A673 (cell line): ENCODE measurements at regions not wholly inside any gene's neighbourhood (a gene's known extent, or its start where the extent isn't known, plus 50 kb on each side); places are given as distances from the start of the nearest gene placed in this dataset.
A peak's percentile ranks its signal among the peaks of the same experiment; 100 is the strongest.

Experiments used
- BruUV-seq: library from RNA; stranded (reverse); fragments of 400-500 nt; replicated peaks from 2 replicates; lab custom pipeline; 2021; lab: Mats Ljungman, UMichigan
- CTCF ChIA-PET: fragments of 300-600 bp; sonication (Branson Sonifier 250); formaldehyde crosslinking; loops from one replicate; lab custom pipeline; 2022; ENCODE audit warnings: antibody characterized with exemption; lab: Charles Lee
- POLR2A ChIA-PET: fragments of 300-600 bp; sonication (Branson Sonifier 250); formaldehyde crosslinking; loops from one replicate; lab custom pipeline; 2022; ENCODE audit warnings: antibody characterized with exemption; ENCODE audit not compliant: low non-redundant PET; lab: Charles Lee
- DNase-seq: peaks from one replicate; pipeline ENCODE4 v3.0.0-alpha.2; 2015; ENCODE audit warnings: low spot score
- H3K27ac ChIP-seq: fragments of 200-600 bp; sonication (generic); 2 replicates; pipeline ENCODE4 v1.5.1; 2016; ENCODE audit warnings: mixed run types, low read depth, mild to moderate bottlenecking, mixed read lengths, antibody characterized with exemption, low read length; ENCODE audit not compliant: poor library complexity, severe bottlenecking
- H3K27me3 ChIP-seq: fragments of 200-600 bp; sonication (generic); replicated peaks from 2 replicates; pipeline ENCODE4 v1.6.1; 2017; ENCODE audit warnings: mixed run types, low read depth, mild to moderate bottlenecking, mixed read lengths, antibody characterized with exemption, low read length; ENCODE audit not compliant: insufficient read depth, poor library complexity
- H3K36me3 ChIP-seq: fragments of 200-600 bp; sonication (generic); 2 replicates; pipeline ENCODE4 v1.6.1; 2016; ENCODE audit warnings: mixed run types, mild to moderate bottlenecking, mixed read lengths, antibody characterized with exemption, low read length; ENCODE audit not compliant: insufficient read depth, poor library complexity, severe bottlenecking
- H3K4me1 ChIP-seq: fragments of 200-600 bp; sonication (generic); 2 replicates; pipeline ENCODE4 v1.6.1; 2017; ENCODE audit warnings: mixed run types, mild to moderate bottlenecking, mixed read lengths, antibody characterized with exemption, low read length; ENCODE audit not compliant: insufficient read depth, poor library complexity, severe bottlenecking
- H3K4me3 ChIP-seq: fragments of 200-600 bp; sonication (generic); 2 replicates; pipeline ENCODE4 v1.5.1; 2016; ENCODE audit warnings: low read depth, mixed run types, mild to moderate bottlenecking, mixed read lengths, low read length; ENCODE audit not compliant: poor library complexity, severe bottlenecking
- H3K9me3 ChIP-seq: fragments of 200-600 bp; sonication (generic); 2 replicates; pipeline ENCODE4 v1.6.1; 2016; ENCODE audit warnings: mixed run types, low read depth, mild to moderate bottlenecking, mixed read lengths, antibody characterized with exemption, low read length; ENCODE audit not compliant: poor library complexity, severe bottlenecking
- CTCF ChIP-seq: fragments of 300-800, 200-600 bp; sonication (generic); conservative IDR thresholded peaks from 2 replicates; pipeline ENCODE4 v1.5.1; 2017; ENCODE audit warnings: low read depth, mild to moderate bottlenecking, antibody characterized with exemption, low read length, moderate library complexity, mixed read lengths
- EZH2 ChIP-seq: fragments of 200-600 bp; sonication (generic); IDR thresholded peaks from 2 replicates; pipeline ENCODE4 v1.6.1; 2017; ENCODE audit warnings: borderline replicate concordance, low read depth, mild to moderate bottlenecking, mixed read lengths, antibody characterized with exemption, low read length; ENCODE audit not compliant: poor library complexity, severe bottlenecking
- intact Hi-C: fragments of 100-400 bp; cut with micrococcal nuclease; formaldehyde crosslinking; loops from one replicate; pipeline ENCODE4 v1.10.0; 2022; ENCODE audit not compliant: unreplicated experiment

- ChIA-PET POLR2A (no interaction called here), CTCF (no interaction called here)
- Histone ChIP-seq H3K4me3 (no peak overlapping the region), H3K9me3 (no peaks in the 10 kb centered on the region), H3K27ac (no peak overlapping the region), H3K4me1 (no peaks in the 10 kb centered on the region), H3K36me3 (no peaks in the 10 kb centered on the region), H3K27me3 (no peaks in the 10 kb centered on the region)
- no TSS peak for BruUV-seq
- intact Hi-C loops: no loop called here
- TF ChIP-seq EZH2 (no peak), CTCF (no peak)
- no peak for DNase-seq
These were observed 985.8 kb downstream of the VRK1 start for GRCh38 chr14:97782871-97783414.

GRCh38 chr14:97785495-97785894 is 988.3 kb downstream of the VRK1 start:
- CTCF ChIA-PET: no interaction called here
- POLR2A ChIA-PET: no interaction called here
- DNase-seq: no peak
- TF ChIP-seq EZH2 (no peak), CTCF (no peak)
- Histone ChIP-seq H3K4me3 (no peak overlapping the region), H3K36me3 (no peaks in the 10 kb centered on the region), H3K27ac (no peak overlapping the region), H3K27me3 (no peaks in the 10 kb centered on the region), H3K9me3 (no peaks in the 10 kb centered on the region), H3K4me1 (no peaks in the 10 kb centered on the region)
- intact Hi-C loops: no loop called here
- no TSS peak for BruUV-seq

GRCh38 chr14:97788364-97788763 is 991.2 kb downstream of the VRK1 start:
- intact Hi-C loops: no loop called here
- BruUV-seq: no TSS peak
- TF ChIP-seq EZH2 (no peak), CTCF (no peak)
- no peaks in the 10 kb centered on the region for H3K27me3 ChIP-seq
- ChIA-PET CTCF (no interaction called here), POLR2A (no interaction called here)
- peak; percentile 7 for DNase-seq
- H3K27ac ChIP-seq: no peak overlapping the region
- no peaks in the 10 kb centered on the region for H3K36me3 ChIP-seq
- no peak overlapping the region for H3K4me3 ChIP-seq
- no peaks in the 10 kb centered on the region for H3K4me1 ChIP-seq
- H3K9me3 ChIP-seq: no peaks in the 10 kb centered on the region
